ENCODE measurements at regions not wholly inside any gene's neighbourhood (a gene's known extent, or its start where the extent isn't known, plus 50 kb on each side); places are given as distances from the start of the nearest gene placed in this dataset.

GRCh38 chr7:118039963-118040489 is 143.9 kb upstream of the LSM8 start:
- TF ChIP-seq EZH2 (IDR thresholded peaks at IDR 0.05; ENCODE audit: low read depth) (no peak), CTCF (conservative IDR thresholded peaks at IDR 0.05) (no peak)
